Adipocyte (in vitro differentiated cells): ENCODE measurements at regions not wholly inside any gene's neighbourhood (a gene's known extent, or its start where the extent isn't known, plus 50 kb on each side); places are given as distances from the start of the nearest gene placed in this dataset.

Experiments
- DNase-seq: peaks from one replicate; pipeline ENCODE4 v3.0.0-alpha.2; 2015; ENCODE audit warnings: low read depth
- H3K27me3 ChIP-seq: replicated peaks from 2 replicates; pipeline ENCODE4 v1.7.0; 2013; ENCODE audit warnings: mild to moderate bottlenecking, low read length, moderate library complexity; ENCODE audit not compliant: control insufficient read depth, insufficient read depth
- H3K36me3 ChIP-seq: 2 replicates; pipeline ENCODE4 v1.7.0; 2013; ENCODE audit warnings: low read length, mild to moderate bottlenecking, moderate library complexity; ENCODE audit not compliant: control insufficient read depth, insufficient read depth, severe bottlenecking
- H3K4me1 ChIP-seq: 2 replicates; pipeline ENCODE4 v1.7.0; 2013; ENCODE audit warnings: mild to moderate bottlenecking, low read length, moderate library complexity; ENCODE audit not compliant: control insufficient read depth, insufficient read depth
- H3K4me3 ChIP-seq: 2 replicates; pipeline ENCODE4 v1.7.0; 2013; ENCODE audit warnings: mild to moderate bottlenecking, low read length, moderate library complexity
- H3K9ac ChIP-seq: 2 replicates; pipeline ENCODE4 v1.7.0; 2013; ENCODE audit warnings: mild to moderate bottlenecking, low read length, moderate library complexity
- H3K9me3 ChIP-seq: 2 replicates; pipeline ENCODE4 v1.7.0; 2013; ENCODE audit warnings: mild to moderate bottlenecking, low read length, moderate library complexity; ENCODE audit not compliant: control insufficient read depth

DNA sequence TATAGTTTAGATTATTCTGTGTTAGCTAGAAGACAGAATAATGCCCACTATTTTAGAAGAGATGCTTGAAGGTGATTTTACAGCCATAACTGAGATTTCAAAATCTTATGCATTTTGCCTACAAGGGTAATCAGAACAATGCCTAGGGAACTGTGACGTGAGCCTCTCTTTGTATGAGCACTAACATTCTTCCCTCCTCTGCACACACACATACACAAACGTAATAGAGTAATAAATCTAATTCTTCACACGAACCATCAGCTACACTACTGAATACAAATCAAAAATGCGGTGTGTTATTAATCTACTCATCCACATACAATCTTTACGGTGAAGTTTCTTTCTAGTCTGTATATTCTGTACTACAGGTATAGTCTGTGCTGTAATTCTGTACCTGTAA is 227.8 kb downstream of the PLK2 start:
- H3K27me3 ChIP-seq: no peaks in the 10 kb centered on the region

DNA sequence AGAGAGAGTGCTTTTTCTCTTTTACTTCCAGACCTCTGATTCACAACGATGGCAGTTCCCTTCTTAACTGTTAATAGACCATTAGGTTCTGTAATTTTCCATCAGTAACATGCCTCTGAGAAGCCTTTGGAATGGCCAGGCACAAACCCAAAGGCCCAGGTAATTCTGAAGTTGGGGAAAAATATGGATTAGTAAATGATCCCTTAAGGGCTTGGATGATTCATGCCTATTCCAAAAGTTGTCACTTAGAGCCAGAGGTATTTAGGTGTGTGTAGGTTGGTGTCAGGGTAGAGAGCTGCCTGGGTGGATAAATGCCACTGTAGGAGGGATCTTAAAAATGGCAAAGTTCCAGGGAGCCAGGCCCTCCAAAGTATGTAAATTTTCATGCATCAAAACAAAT is 228.8 kb downstream of the PLK2 start:
- H3K4me3 ChIP-seq: no peak overlapping the region
- peak; percentile 17 for DNase-seq
- H3K9ac ChIP-seq: no peak overlapping the region
- H3K4me1 ChIP-seq: peaks cover 6% of the 10 kb centered on the region
- no peaks in the 10 kb centered on the region for H3K27me3 ChIP-seq
- no peaks in the 10 kb centered on the region for H3K36me3 ChIP-seq
- no peaks in the 10 kb centered on the region for H3K9me3 ChIP-seq

More for the DNA sequence above, 227.8 kb downstream of the PLK2 start:
- peaks cover 6% of the 10 kb centered on the region for H3K4me1 ChIP-seq
- H3K9ac ChIP-seq: no peak overlapping the region
- H3K36me3 ChIP-seq: no peaks in the 10 kb centered on the region
- H3K9me3 ChIP-seq: no peaks in the 10 kb centered on the region
- no peak for DNase-seq
- H3K4me3 ChIP-seq: no peak overlapping the region

DNA sequence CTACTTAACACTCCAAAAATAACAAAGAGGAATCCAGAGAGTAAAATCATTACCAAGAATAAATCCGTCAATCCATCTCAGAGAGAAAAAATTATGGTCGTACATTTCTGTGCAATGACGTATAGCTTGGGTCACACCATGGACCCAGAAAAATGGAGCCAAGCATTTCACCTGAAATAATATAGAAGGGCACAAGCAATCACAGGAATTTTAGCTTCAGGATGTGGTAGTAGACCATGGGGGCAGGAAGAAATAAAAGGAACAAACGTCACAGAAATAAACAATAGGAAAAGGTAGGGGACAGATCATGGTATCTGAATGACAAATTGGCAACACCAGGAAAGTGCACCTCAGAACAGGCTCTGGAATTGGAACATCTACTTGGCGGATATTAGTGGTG is 231.0 kb downstream of the PLK2 start:
- Histone ChIP-seq H3K27me3 (no peaks in the 10 kb centered on the region), H3K9ac (no peak overlapping the region), H3K4me3 (no peak overlapping the region), H3K4me1 (peaks cover 5% of the 10 kb centered on the region), H3K9me3 (no peaks in the 10 kb centered on the region), H3K36me3 (no peaks in the 10 kb centered on the region)
- DNase-seq: no peak

DNA sequence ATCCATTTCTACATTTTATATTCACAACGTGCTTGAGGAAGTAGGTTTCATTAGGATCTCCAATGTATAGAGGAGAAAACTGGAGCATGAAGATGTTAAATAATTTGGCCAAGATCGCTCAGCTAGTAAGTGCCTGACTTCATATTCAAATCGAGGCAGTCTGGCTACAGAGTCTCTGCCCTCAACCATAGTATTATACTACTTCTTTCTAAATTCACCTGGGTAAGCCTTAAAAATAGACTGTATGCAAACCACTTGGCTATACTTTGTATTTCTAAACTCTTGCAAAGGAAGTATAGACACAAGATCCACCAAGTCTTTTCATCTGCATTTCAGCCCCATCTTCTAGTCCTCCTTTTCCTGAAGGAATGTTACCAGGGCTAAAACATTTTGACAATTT is 232.0 kb downstream of the PLK2 start:
- Histone ChIP-seq H3K36me3 (no peaks in the 10 kb centered on the region), H3K4me1 (peaks cover 5% of the 10 kb centered on the region), H3K9me3 (no peaks in the 10 kb centered on the region), H3K9ac (no peak overlapping the region), H3K4me3 (no peak overlapping the region), H3K27me3 (no peaks in the 10 kb centered on the region)
- DNase-seq: no peak

DNA sequence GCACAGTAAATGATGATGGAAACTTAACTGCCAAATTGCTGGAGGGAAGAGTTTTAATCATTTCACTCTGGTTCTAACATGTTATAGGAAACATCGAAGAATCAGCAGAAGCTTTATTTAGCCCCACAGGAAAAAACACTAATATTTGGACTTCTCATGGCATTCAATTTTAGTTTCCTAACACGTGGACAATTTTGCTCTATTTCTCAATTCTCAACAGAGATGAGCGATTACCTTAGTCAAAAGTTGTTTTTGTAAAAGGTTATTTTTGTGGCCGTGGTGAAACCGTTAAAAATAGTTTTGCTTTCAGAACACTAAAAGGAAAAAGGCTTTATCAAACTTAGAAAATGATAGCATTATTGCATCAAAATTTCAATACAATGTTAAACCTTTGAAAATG is 235.2 kb downstream of the PLK2 start:
- Histone ChIP-seq H3K36me3 (no peaks in the 10 kb centered on the region), H3K9ac (peak overlapping the region; percentile 34), H3K4me1 (peaks cover 5% of the 10 kb centered on the region), H3K4me3 (peak overlapping the region; percentile 54), H3K27me3 (no peaks in the 10 kb centered on the region), H3K9me3 (no peaks in the 10 kb centered on the region)
- no peak for DNase-seq

DNA sequence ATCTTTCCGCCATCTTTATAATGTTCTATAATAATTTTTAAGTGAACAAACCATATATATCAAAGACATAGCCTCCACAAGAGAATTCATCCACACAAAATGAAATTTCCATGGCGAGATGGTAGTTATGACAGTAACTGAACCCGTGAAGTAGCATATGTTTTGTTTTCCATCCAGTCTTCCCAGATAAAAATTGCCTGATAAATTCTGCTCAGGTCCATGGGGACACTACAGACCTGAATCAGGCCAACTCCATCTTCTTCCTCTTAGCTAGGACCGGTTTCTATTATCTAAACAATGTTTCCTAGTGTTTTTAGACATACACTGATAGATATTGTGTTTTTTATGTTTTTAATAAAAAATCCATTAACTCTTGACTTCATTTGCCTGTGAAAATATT is 235.7 kb downstream of the PLK2 start:
- H3K4me3 ChIP-seq: no peak overlapping the region
- no peak overlapping the region for H3K9ac ChIP-seq
- no peaks in the 10 kb centered on the region for H3K27me3 ChIP-seq
- no peak for DNase-seq
- no peaks in the 10 kb centered on the region for H3K36me3 ChIP-seq
- no peaks in the 10 kb centered on the region for H3K9me3 ChIP-seq
- H3K4me1 ChIP-seq: peaks cover 5% of the 10 kb centered on the region

DNA sequence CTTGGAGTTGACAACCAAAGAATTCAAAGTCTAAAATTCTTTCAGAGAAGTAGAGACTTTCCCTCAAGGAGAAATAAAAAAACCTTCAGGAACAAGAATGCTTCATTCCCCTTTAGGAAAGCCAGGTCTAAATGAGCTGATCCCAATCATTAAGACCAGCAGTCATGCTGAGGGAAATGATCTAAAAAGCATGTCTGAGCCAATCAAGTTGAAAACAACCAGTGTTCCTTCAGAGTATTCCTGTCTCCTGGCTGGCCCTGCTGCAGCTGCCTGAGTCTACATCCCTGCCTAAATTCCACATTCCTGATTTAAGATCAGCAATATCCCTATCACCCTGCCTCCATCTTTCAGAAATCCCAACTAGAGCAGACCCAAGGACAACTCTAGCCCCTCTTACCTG is 244.5 kb downstream of the PLK2 start:
- no peaks in the 10 kb centered on the region for H3K36me3 ChIP-seq
- H3K4me1 ChIP-seq: peaks cover 9% of the 10 kb centered on the region
- H3K9ac ChIP-seq: no peak overlapping the region
- no peak overlapping the region for H3K4me3 ChIP-seq
- peak; percentile 52 for DNase-seq
- no peaks in the 10 kb centered on the region for H3K27me3 ChIP-seq
- no peaks in the 10 kb centered on the region for H3K9me3 ChIP-seq

DNA sequence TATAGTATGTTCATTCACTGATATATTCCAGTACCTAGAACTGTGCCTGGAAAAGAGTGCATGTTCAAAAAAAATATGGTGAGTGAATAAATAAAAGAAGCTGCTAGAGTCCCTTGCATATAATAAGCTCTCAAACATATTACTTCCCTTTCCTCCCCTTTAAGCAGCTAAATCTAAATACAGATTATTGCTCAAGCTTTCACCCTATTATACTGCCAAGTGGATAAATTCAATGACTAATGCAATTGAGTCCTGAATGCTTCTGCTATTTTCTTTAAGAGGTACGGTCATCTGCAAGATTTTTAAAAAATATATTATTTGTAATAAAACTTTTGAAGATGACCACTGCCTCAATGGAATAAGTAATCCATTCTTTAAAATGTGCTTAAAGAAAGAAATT is 248.4 kb downstream of the PLK2 start:
- Histone ChIP-seq H3K36me3 (no peaks in the 10 kb centered on the region), H3K9me3 (no peaks in the 10 kb centered on the region), H3K4me3 (no peak overlapping the region), H3K9ac (no peak overlapping the region), H3K4me1 (peaks cover 9% of the 10 kb centered on the region), H3K27me3 (no peaks in the 10 kb centered on the region)
- DNase-seq: no peak

DNA sequence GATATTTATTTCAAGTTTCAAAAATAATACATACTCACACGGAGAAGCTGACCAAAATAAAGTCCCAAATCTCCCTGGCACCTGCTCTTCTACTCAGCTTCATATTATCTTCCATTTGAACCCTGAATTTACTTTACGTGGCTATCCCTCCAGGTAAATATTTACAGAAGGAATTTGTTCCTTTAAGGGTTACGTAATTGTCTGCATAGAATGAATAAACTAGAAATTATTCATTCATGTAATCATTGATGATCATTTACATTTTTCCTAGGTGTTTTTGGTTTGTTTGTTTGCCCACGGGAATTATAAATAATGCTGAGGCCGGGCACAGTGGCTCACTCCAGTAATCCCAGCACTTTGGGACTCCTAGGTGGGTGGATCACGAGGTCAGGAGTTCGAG is 251.2 kb downstream of the PLK2 start:
- H3K9ac ChIP-seq: no peak overlapping the region
- H3K36me3 ChIP-seq: no peaks in the 10 kb centered on the region
- H3K4me3 ChIP-seq: no peak overlapping the region
- DNase-seq: no peak
- H3K4me1 ChIP-seq: peaks cover 9% of the 10 kb centered on the region
- no peaks in the 10 kb centered on the region for H3K27me3 ChIP-seq
- no peaks in the 10 kb centered on the region for H3K9me3 ChIP-seq

DNA sequence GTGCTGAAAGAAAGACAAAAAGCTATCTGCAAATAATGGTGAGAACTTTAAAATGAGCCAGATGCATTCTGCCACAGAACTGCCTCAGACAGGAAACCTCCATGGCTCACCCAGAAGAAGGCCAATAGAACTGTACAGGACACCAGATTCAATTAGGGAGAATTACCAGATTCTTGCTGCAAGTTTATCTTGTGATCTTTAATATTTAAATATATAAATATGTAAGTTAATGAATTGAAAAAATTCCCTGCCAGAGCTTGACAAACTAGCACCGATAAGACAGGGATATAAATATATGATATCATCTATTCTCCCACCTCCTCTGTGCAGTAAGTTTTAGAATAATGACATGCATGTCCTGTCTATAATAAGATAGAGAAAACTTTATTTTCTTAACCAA is 252.8 kb downstream of the PLK2 start:
- H3K27me3 ChIP-seq: no peaks in the 10 kb centered on the region
- peaks cover 9% of the 10 kb centered on the region for H3K4me1 ChIP-seq
- no peak overlapping the region for H3K9ac ChIP-seq
- no peaks in the 10 kb centered on the region for H3K9me3 ChIP-seq
- H3K36me3 ChIP-seq: no peaks in the 10 kb centered on the region
- H3K4me3 ChIP-seq: no peak overlapping the region
- DNase-seq: no peak

DNA sequence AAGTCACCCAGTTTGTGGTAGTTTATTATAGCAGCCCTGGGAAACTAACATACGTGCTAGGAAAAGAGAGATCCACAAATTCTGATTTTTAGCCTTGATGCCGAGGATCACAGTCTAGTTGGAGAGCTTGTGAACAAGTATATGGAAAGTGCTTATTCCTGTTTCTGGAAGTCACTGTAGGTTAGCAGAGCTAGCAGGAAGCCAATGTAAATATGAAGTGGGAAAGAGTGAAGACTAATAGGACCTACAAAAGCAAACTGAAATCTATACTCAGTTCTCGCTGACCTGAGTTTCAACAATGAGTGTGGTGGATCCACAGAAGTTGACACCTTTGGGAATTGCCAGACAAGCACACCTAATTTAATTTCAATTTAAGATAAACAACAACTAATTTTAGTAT is 254.9 kb downstream of the PLK2 start:
- no peak overlapping the region for H3K4me3 ChIP-seq
- H3K4me1 ChIP-seq: no peaks in the 10 kb centered on the region
- no peak for DNase-seq
- no peak overlapping the region for H3K9ac ChIP-seq
- no peaks in the 10 kb centered on the region for H3K27me3 ChIP-seq
- H3K36me3 ChIP-seq: no peaks in the 10 kb centered on the region
- H3K9me3 ChIP-seq: no peaks in the 10 kb centered on the region

DNA sequence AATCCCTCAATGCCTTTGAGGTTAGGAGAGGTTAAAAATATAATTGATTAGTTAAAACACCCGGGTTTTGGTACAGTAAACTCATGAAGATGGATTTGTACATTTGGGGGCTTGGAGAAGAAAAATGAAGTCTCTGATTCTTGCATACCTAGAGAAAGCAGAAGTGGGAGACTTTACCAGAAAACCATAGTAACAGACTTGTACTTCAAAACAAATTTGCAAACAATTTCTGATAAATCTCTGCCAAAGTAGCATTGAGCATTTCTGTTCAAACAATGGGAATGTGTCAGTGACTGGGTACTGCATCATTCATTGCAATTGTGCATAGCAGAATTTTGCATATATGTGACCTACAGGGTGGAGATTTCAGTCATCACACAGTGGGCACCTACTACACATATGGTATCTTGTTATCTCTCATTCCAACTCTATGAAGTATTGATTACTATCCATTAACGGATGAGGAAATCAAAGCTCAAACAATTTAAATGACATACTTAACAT is 256.9 kb downstream of the PLK2 start:
- Histone ChIP-seq H3K9ac (no peak overlapping the region), H3K36me3 (no peaks in the 10 kb centered on the region), H3K9me3 (no peaks in the 10 kb centered on the region), H3K4me1 (peaks cover 3% of the 10 kb centered on the region), H3K27me3 (no peaks in the 10 kb centered on the region), H3K4me3 (no peak overlapping the region)
- DNase-seq: no peak
